GM21786 (cell line): ENCODE measurements at regions not wholly inside any gene's neighbourhood (a gene's known extent, or its start where the extent isn't known, plus 50 kb on each side); places are given as distances from the start of the nearest gene placed in this dataset.
"Not testable (repeated sequence)": the region's sequence is repeated elsewhere in the genome, so short reads cannot be mapped to it uniquely, and the experiment has no call there.

Source experiments
- ATAC-seq: cut with Tn5 transposase; IDR thresholded peaks from one replicate; pipeline ENCODE4 v1.9.1; 2021; ENCODE audit not compliant: unreplicated experiment

DNA sequence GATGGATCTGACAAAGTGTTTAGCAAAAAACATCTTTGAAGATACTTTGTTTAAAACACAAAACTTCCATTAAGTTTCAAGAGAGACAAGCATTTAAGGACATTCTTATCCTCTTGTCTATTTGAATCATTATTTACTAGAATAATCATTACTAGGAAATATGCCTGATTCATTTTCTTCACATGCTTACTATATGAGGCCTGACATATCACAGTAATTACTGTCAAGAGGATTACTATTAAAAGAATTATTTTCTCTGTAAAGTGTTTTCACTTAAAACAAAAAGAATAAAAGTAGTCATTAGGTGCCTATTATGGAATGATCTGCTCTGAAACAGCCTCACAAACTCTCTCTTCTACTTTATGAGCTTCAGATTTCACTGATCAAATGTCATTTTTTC is 402.1 kb upstream of the MGAT4C start:
- ATAC-seq, result no peak

DNA sequence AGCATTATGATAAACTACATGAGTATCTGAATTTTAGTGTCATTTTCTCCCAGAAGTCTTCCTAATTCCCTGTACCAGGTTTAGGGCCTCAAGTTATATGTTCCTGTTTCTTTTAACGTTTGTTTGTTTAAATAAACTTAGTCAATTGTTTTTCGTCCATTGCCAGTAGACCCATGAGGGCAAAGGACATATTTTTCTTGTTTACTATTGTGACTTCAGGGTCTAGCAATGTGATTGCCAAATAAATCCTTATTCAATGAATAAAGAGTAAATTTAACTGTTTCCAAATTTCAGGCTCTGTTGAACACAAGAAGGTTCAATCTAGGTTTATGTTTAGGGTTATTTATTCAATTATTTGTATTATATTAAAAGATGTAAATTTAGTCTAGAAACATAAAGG is 391.6 kb upstream of the MGAT4C start:
- no peak for ATAC-seq

DNA sequence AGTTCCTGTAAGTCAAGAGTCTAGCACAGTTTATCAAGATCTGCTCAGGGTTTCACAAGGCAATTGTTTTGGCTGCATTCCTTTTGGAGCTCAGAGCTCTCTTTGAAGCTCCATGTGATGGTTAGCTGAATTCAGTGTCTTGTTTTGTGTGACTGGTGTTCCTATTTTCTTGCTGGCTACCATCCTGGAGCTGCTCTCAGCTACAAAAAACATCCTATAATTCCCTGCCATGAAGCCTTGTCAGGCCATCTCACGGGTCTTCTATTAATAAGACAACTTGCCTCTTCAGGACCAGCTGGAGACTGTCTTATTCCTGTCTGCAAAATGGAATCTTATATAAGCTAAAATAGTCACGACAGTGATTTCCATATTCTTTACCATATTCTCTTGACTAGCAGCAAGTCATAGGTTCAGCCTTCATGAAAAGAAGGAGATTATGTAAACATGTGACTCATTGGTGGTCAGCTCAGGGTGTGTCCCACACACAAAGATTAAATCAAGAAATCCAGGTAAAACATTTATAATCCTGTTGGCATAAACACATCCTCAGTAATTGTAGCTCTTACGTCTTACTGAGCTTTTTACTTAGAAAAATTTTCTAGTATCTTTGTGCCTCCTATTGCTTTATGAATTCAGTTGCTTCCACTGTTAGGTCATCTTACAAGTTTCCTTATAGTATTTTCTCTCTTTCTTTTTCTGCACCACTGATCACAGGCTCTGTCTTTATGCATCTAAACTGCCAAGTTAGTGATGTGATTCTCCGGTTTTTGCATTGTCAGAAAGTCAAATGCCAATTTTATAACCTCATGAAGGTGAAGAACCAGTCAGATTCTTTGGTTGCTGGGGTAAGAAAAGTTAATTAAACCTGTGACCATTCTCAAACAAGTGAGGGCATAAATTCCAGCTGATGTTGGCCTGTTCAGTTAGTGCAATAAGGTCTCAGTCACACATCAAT is 378.5 kb upstream of the MGAT4C start:
- no peak for ATAC-seq

DNA sequence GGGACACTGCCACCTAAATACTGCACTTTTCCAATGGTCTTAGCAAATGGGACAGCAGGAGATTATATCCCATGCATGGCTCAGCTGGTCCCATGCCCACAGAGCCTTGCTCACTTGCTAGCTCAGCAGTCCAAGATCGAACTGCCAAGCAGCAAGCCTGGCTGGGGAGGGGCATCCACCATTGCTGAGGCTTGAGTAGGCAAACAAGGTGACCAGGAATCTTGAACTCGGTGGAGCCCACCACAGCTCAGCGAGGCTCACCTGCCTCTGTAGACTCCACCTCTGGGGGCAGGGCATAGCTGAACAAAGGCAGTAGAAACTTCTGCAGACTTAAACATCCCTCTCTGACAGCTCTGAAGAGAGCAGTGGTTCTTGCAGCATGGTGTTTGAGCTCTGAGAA is 370.8 kb upstream of the MGAT4C start:
- no peak for ATAC-seq

DNA sequence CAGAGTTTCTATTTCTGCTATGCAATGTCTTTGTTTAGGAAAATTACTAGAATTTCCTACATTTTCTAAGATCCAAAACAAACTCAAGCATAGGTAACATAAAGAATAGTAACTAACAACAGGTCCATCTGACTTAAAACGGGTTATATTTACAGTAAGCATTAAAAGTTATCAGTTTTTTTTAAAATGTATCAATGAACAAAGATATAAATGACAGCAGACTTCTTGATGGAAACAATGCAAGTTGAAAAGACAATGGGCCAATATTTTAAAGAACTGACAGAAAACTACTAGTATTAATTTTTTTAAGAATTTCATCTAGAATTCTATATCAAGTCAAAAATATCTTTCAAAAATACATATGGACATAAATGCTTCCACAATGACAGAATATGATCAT is 367.1 kb upstream of the MGAT4C start:
- ATAC-seq, result no peak

DNA sequence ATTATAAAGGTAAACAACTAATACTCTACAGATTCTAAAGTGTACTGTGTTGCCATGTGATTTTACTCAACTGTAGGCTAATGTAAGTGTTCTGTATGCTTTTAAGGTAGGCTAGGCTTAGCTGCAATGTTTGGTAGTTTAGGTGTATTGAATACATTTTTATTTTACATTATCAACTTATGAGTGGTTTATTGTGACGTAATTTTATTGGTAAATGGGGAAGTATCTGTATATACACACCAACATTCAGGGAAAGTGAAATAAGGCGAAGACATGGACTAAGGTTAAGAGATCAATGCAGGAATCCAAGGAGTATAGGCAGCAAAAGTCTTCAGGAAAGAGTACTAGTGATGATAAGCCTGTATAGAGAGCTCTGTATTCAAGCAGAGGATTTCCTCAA is 365.8 kb upstream of the MGAT4C start:
- no peak for ATAC-seq

DNA sequence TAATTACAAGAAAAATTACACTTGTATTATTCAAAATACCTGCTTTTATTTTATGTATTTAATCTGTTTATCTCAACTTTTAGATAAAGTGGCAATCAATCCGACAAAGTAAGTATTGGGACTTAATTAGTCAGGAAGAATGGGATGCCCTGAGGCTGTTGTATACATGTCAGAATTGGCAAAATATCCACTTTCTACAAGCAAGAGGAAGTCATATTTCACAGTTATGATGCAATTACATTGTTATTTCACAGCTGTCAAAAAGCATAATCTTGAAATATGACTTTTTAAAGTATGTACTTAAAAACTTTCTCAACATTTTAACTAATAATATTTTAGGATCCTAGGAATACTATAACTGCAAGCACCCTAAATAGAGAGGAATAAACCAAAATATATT is 357.1 kb upstream of the MGAT4C start:
- no peak for ATAC-seq

DNA sequence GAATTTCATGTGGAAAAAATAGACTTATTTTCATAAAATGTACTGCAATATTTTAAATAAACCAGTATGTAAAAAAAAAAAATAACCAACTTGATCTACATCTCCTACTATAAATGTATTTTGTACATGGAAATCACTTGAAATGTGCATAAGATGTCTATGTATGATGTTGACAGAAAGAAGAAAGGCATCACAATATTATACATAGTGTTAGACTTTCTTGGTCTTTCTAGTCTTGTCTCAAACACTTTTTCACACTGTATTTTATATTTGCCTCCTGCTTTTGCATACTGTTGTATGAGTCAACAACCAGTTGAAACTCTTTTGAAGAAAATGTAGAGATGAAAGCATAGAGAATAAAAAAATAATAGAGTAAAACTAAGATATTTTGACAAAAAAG is 352.4 kb upstream of the MGAT4C start:
- ATAC-seq, result no peak

DNA sequence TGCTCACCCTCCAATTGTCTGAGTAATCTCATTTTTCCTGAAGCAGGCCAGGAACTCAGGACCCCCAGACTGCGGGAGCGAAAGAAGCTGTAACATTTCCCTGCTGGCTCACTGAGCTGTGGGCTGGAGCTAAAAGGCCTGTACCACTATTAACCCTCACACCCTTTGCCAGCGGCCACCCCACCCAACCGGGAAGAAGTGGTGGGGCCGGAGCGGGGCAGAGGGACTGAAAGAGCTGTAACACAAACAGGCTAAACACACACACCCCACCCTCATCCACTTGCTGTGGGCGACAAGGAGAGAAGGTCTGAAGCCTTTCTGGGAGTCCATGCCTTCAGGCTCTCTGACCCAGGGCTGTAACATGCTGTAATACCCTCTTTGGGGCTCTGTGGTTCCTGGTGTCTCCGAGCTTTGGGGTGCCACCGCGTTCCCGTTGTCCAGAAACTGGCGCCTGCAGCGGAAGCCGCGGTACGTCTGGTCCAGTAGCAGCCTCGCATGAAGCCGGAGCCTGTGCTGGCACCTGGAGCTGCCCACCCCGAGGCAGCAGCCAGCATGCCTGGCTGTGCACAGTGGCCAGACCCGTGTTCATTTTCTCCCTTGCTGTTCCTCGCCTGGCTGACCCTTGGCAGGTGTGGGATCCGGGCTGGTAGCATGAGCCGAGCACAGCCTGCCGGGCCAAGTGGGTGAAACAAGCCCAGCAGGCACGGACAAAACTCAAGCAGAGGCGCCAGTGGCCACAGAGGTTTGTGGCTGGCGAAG is 345.5 kb upstream of the MGAT4C start:
- no peak for ATAC-seq

DNA sequence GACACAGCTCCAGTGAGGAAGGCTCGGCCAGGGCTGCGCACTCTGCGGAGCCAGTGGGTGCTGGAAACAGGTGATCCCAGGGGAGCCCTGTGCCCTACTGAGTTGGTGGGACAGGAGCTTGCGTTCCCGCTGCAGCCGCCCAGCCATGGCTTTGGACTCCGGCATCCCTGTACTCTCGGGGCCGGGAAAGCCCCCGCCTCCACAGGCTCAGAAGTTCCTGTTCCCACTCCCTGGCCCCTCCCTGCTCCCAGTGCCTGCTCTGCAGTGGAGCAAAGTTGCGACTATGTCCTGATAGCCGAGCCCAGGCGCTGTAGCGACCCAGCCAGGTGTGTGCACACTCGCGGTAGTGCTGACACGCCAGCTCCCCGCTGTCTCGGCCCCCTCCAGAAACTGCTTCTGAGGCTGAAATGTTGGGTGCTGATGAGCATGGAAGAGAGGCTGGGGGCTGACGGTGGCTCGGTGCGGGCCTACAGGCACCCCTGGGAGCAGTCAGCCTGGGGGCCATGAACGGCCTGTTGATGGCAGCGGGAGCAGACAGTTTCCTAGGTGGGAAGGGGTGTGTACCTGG is 344.6 kb upstream of the MGAT4C start:
- ATAC-seq, result no peak

DNA sequence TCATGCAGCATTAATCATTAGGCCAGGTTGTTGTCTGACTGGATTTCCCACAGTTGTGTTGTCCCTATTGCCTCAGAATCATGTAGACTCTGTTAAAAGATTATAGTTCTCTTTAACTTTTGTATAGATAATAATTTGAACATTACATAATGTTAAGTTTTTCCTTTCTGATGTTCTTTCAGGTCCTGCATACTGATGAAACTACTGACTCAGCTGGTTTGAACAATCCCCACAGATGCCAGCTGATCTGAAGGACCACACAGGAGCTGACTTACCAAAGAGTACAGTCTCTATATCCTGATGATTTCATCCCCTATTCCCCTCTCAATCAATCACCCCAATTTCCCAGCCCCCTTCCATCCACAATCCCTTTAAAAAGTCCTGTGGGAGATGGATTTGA is 341.2 kb upstream of the MGAT4C start:
- ATAC-seq, result no peak

DNA sequence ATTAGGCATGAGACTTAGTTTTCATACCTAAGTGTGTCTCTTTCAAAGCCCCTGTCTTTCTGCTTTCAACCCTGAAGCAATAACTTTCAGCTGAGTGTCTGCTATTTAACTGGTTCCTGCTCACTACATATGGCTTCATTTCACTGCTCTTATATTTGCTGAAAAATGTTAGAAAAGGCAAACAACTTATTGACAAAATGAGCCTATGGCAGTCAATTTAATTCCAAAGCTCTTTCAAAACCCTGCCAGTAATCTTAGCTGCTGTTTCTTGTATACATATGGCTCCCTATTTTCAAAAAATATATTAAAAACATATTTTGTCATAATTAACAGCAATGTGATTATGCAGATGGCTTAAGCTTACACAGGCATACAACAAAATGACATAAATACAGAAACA is 334.1 kb upstream of the MGAT4C start:
- no peak for ATAC-seq

DNA sequence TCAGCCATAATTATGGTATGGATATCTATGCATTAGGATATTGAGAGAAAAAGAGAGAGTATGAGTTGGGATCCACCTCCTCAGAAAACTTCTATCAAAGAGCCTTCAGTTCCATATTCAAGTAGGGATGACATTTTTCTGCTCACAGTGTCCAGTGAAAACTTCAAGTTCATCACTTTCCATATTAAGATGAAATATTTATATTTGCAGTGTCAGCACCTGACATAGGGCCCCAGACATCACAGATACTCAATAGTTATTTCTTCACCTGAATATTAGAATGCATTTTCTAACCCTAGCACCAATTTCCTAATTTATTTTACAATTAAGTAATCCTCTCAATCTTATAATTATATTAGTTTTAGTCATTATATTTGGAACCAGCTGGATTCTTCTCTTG is 318.0 kb upstream of the MGAT4C start:
- no peak for ATAC-seq

DNA sequence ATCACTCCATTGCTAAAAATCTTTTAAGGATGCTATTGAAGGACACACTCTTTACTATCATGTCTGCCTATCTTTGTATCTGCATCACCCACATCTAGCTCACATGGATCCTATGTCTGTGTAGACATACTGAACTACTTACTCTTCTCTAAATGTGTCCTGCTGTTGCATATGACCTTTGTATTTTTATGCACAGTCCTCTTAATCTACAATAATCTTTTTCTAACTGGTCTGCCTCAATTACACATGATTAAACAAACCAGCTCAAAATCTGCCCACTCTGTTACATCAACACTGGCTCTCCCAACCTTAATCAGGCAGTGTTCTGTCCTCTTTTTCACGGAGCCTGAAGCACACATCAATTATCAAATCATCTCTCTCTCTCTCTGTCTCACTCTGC is 316.3 kb upstream of the MGAT4C start:
- ATAC-seq, result no peak

DNA sequence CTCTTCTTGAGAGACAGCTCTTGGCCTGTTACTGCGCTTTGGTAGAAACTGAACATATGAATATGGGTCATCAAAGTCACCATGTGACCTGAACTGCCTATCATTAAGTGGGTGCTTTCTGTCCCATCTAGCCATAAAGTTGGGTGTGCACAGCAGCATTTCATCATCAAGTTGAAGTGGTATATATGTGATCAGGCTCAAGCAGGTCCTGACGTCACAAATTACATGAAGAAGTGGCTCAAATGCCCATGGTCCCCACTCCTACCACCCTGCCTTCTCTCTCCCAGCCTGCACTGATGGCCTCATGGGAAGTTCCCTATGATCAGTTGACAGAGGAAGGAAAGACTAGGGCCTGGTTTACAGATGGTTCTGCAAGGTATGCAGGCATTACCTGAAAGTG is 308.8 kb upstream of the MGAT4C start:
- ATAC-seq, result no peak

DNA sequence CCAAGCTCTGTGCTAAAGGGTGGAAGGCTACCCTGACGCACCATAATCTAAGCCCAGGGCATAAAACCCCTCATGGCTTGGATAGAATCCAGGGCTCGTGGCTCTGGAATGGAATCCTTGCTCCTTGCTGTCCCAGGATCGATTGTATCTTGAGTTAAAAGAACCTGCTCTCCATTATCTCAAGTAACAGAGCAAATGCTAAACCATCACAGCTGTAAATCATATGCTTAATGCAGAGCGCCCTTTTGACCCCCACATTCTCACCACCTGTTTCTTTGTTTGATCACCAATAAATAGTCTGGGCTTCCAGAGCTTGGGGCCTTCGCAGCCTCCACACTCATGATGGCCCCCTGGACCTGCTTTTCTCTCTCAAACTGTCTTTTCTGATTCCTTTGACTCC is 299.3 kb upstream of the MGAT4C start:
- ATAC-seq, result not testable (repeated sequence)

DNA sequence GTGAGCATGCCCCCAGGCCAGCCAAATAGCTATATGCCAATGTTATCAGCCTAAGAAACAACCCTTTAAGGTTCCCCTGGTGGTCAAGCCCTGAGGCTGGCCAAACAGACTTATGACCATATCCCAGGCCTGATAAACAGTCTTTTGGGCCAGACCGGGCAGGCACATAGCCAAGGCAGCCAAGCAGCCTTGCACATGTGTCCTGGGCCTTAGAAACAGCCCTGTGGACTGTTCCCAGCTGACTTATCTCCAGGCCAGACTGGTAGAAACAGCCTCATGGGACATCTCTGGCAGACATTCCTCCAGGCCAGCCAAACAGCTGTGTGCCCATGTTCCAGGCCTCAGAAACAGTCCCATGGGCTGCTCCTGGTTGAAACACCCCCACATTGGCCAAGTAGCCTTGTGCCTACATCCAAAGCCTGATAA is 295.0 kb upstream of the MGAT4C start:
- no peak for ATAC-seq

DNA sequence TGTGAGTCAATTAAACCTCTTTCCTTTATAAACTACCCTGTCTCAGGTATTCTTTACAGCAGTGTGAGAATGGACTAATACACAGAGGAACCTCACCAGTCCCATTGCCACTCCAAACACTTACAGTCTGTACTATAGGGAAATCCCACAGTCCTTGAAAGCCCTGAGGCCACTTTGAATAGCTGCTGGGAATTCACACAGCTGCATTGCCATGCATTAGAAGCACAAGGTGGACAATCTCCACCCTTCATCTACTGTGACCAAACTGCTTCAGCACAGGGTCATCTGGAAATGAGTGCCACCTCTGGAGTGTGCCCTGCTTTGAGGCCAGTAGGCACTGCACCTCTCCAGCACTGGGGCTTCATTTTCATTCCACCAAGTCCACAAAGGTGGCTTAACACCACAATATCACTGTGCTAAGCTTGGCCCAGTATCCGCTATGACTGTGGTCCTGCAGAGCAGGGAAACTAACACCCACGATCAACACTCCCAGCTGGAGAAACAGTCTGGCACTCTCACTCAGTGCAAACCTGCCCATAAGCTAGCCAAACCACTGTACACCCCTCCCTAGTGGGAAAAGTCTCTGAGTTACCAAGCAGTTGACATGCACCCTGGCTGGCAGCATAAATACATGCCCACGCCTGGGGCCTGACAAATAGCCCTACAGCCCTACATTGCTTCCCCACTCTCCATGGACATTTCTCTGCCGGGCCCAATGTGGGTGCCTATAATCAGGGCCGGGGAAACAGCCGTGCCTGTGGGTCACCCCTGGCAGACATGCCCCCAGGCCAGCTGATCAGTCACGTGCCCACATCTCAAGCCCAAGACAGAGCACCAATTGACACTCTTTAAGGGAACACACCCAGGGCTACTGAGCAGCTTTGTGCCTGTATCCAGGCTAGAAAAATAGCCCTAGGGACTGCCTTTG is 294.3 kb upstream of the MGAT4C start:
- ATAC-seq, result no peak

DNA sequence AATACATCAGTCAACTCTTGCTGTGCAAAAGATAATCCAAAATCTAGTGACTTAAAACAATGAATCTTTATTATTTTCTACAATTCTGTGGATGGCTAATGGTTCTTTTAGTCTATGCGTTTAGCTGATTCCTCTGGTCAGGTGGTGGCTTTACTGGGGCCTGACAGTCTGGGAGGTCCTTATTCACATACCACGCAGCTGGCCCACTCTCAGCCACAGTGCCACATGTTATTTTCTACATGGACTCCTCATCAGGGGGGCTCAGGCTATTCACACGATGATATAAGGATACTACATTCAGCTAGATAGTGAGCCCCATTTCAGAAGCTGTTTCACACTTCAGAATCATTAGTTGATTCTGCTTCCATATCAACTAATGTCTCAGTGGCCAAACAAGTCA is 287.5 kb upstream of the MGAT4C start:
- no peak for ATAC-seq

DNA sequence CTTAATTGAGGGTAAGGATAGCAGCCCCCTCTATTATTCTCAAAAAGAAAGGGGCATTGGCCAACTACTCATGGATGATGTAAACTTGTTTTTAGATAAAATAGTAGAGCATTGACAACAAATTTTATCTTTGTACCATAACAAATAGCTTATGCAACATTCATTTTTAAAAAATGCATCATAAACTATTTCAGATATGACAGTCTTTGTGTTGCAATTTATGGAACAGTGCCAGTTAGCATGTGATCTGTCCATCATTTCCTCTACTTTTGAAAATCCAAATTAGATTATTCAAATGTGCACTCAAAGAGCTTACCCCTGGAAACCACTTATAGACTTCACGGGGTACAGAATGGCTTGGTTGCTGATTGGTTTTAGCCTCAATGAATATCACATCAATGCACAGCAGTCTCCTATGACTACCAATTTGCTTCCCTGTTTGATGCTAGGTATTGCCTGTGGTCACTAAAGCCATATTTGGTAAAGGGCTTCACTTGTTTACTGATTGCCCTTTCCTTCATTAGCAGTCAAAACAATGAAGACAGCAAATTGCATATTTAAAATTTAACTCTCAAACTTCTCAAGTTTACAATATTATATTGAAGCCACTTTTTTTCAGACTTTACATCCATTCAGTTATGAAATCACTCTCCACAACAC is 274.9 kb upstream of the MGAT4C start:
- no peak for ATAC-seq
